ENCODE measurements at regions not wholly inside any gene's neighbourhood (a gene's known extent, or its start where the extent isn't known, plus 50 kb on each side); places are given as distances from the start of the nearest gene placed in this dataset.

DNA sequence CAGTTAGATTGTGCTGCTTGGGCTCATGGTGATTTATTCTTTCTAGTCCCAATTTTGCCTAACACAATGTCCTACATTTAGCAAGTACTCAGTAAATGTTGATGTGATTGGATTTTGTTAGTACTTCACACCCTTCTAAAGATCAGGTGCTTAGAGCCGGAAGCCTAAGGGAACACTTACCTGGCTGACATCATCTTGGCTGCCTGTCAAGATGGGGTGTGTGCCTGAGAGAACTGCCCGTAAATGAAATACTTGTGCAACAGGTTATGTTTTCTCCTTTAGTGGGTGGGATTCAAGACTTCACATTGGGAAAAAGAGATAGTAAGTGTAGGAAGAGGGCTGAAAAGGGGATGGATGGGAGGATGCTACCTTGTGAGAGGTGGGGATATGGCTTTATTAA lies 75.5 kb upstream of the MACF1 start:
- 79 to 87% (median 85%) methylated on average over 2 of the region's 2 CpGs for WGBS, 4 donors

DNA sequence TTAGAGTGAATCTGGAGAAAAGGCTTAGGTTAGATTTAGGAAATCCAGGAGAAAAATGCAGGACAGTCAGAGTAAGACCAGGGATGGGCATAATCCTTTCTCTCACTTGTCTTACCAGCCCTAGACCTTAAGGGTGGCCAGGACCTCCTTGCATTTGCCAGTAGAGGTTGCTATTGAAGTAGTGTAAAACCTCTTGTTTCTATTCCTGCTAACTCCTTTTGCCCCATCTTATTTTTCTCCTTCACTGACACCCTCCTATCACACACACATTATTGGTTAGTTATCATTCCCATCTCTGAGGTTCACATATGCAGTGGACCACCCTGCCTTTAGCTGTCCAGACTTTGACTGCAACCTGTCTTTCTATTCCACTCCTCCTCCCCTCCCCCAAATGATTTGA lies 75.0 kb upstream of the MACF1 start:
- intact Hi-C loops (cut with DNase I) = no loop called here
- Histone ChIP-seq H3K4me1 (replicated peaks in 1 of 2) (peaks cover 41 to 69% of the 10 kb centered on the region in 2 donors), H3K4me3 (no peak overlapping the region), H3K9me3 (replicated peaks in 1 of 3) (no peaks in the 10 kb centered on the region), H3K27ac (peak overlapping the region in 1 of 5 donors; percentile 18), H3K36me3 (replicated peaks in 1 of 2) (no peaks in the 10 kb centered on the region), H3K27me3 (no peaks in the 10 kb centered on the region)
- DNase-seq = no peak
- no peak for TF ChIP-seq POLR2A (IDR thresholded peaks at IDR 0.05)
- TF ChIP-seq, protein P1, sequence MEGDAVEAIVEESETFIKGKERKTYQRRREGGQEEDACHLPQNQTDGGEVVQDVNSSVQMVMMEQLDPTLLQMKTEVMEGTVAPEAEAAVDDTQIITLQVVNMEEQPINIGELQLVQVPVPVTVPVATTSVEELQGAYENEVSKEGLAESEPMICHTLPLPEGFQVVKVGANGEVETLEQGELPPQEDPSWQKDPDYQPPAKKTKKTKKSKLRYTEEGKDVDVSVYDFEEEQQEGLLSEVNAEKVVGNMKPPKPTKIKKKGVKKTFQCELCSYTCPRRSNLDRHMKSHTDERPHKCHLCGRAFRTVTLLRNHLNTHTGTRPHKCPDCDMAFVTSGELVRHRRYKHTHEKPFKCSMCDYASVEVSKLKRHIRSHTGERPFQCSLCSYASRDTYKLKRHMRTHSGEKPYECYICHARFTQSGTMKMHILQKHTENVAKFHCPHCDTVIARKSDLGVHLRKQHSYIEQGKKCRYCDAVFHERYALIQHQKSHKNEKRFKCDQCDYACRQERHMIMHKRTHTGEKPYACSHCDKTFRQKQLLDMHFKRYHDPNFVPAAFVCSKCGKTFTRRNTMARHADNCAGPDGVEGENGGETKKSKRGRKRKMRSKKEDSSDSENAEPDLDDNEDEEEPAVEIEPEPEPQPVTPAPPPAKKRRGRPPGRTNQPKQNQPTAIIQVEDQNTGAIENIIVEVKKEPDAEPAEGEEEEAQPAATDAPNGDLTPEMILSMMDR (IDR thresholded peaks at IDR 0.05) = peak in 2 of 6 experiments; percentile 10 to 32

More for the DNA sequence above, 75.5 kb upstream of the MACF1 start:
- no peak for TF ChIP-seq POLR2A (IDR thresholded peaks at IDR 0.05)
- TF ChIP-seq, protein P1 (IDR thresholded peaks at IDR 0.05) = no peak
- H3K27ac ChIP-seq = no peak overlapping the region
- no peaks in the 10 kb centered on the region for H3K36me3 ChIP-seq (replicated peaks in 1 of 2)
- H3K4me3 ChIP-seq = no peak overlapping the region
- H3K4me1 ChIP-seq (replicated peaks in 1 of 2) = peaks cover 41 to 69% of the 10 kb centered on the region in 2 donors
- intact Hi-C loops (cut with DNase I) = no loop called here
- DNase-seq = no peak
- H3K27me3 ChIP-seq = no peaks in the 10 kb centered on the region
- no peaks in the 10 kb centered on the region for H3K9me3 ChIP-seq (replicated peaks in 1 of 3)

DNA sequence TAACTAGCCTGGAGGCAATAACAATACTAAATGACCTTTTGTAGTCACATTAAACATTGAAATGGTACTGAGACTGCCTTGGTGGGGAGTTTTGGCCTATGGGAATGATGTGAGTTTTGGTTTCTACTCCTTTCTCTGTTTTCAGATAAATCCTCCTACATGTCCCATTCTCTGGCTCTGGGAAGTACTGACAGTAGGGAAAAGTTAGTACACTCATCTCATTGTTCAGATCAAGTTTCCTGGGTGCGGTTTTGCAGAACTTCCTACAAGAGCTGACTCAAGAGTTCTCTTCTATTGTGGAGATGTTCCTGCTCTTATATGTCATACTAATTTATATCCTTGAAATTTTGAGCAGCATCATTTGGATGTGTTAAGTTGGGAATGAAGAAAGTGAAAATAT lies 74.2 kb upstream of the MACF1 start:
- intact Hi-C loops (cut with DNase I) = loop anchor here in 1 of 2 donors (10.0 kb wide), 1 partner anchor 54 kb away; no protein-coding TSS in a partner anchor
- peak overlapping the region in 1 of 5 donors; percentile 45 for H3K27ac ChIP-seq
- WGBS, 4 donors = 31 to 78% (median 45%) methylated on average over 1 of the region's 1 CpG

DNA sequence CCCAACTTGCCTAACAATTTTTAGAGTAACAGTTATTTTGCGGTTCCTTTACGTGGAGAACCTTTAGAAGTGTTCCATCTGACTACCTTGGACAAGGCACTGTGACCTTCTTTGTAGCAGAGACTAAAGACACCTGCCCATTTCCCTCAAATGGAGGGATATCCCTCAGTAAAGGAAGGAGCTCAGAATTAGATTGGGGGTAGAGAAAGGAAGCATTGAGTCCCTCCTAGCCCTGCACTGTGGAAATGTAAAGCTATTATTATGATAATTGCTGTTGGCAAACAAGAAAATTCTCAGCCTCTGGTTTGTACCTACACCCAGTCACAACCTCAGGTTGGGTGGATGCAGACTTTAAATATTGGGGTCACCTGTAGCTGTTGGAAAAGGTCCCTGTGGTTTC lies 72.6 kb upstream of the MACF1 start:
- peaks cover 37 to 64% of the 10 kb centered on the region in 2 donors for H3K4me1 ChIP-seq (replicated peaks in 1 of 2)
- no peaks in the 10 kb centered on the region for H3K36me3 ChIP-seq (replicated peaks in 1 of 2)
- no peak for DNase-seq

More for the DNA sequence above, 74.2 kb upstream of the MACF1 start:
- Histone ChIP-seq H3K4me1 (replicated peaks in 1 of 2) (peaks cover 41 to 69% of the 10 kb centered on the region in 2 donors), H3K4me3 (no peak overlapping the region), H3K27me3 (no peaks in the 10 kb centered on the region), H3K36me3 (replicated peaks in 1 of 2) (no peaks in the 10 kb centered on the region), H3K9me3 (replicated peaks in 1 of 3) (no peaks in the 10 kb centered on the region)
- no peak for TF ChIP-seq POLR2A (IDR thresholded peaks at IDR 0.05)
- TF ChIP-seq, protein P1 (IDR thresholded peaks at IDR 0.05) = no peak
- DNase-seq = no peak

More for the DNA sequence above, 72.6 kb upstream of the MACF1 start:
- H3K27me3 ChIP-seq = no peaks in the 10 kb centered on the region
- TF ChIP-seq, protein P1 (IDR thresholded peaks at IDR 0.05) = no peak
- TF ChIP-seq POLR2A (IDR thresholded peaks at IDR 0.05) = no peak
- H3K4me3 ChIP-seq = no peak overlapping the region
- intact Hi-C loops (cut with DNase I) = loop anchor here in 1 of 2 donors (10.0 kb wide), 1 partner anchor 53 kb away; no protein-coding TSS in a partner anchor
- WGBS, 4 donors = 84 to 95% (median 90%) methylated on average over 2 of the region's 2 CpGs
- H3K27ac ChIP-seq = peak overlapping the region in 2 of 5 donors; percentile 52 to 72
- no peaks in the 10 kb centered on the region for H3K9me3 ChIP-seq (replicated peaks in 1 of 3)
